Liver (tissue), 7 donors: ENCODE measurements at regions not wholly inside any gene's neighbourhood (a gene's known extent, or its start where the extent isn't known, plus 50 kb on each side); places are given as distances from the start of the nearest gene placed in this dataset.

Experiments used
- DNase-seq: peaks from one replicate; pipeline ENCODE4 v3.0.0-alpha.2; 2017; ENCODE audit warnings: low spot score
- H3K27ac ChIP-seq, 2 donors: one replicate each; pipeline ENCODE4 v1.7.0; 2013; ENCODE audit warnings: inconsistent platforms in 2 of 2, low read length in 2 of 2, control low read depth in 1 of 2, low read depth in 1 of 2, mild to moderate bottlenecking in 1 of 2
- H3K27me3 ChIP-seq, 4 donors: one replicate each; pipeline versions ENCODE4 v1.6.1 to v1.7.0; 2013; ENCODE audit warnings: low read length in 3 of 4, inconsistent platforms in 1 of 4, mild to moderate bottlenecking in 1 of 4, moderate library complexity in 1 of 4; ENCODE audit not compliant: control insufficient read depth in 4 of 4, insufficient read depth in 4 of 4
- H3K36me3 ChIP-seq, 4 donors: one replicate each; pipeline versions ENCODE4 v1.6.1 to v1.7.0; 2013; ENCODE audit warnings: low read length in 3 of 4, mild to moderate bottlenecking in 3 of 4, low read depth in 1 of 4, moderate library complexity in 1 of 4; ENCODE audit not compliant: control insufficient read depth in 4 of 4, insufficient read depth in 3 of 4
- H3K4me1 ChIP-seq, 4 donors: one replicate each; pipeline versions ENCODE4 v1.6.1 to v1.7.0; 2013; ENCODE audit warnings: low read length in 3 of 4, mild to moderate bottlenecking in 3 of 4, moderate library complexity in 1 of 4; ENCODE audit not compliant: control insufficient read depth in 4 of 4, insufficient read depth in 4 of 4
- H3K4me3 ChIP-seq, 3 donors: one replicate each; pipeline versions ENCODE4 v1.6.1 to v1.7.0; 2013; ENCODE audit warnings: low read length in 3 of 3, control low read depth in 1 of 3, low read depth in 1 of 3, mild to moderate bottlenecking in 1 of 3
- H3K9ac ChIP-seq, 2 donors: one replicate each; pipeline ENCODE4 v1.7.0; 2013; ENCODE audit warnings: low read length in 2 of 2, mild to moderate bottlenecking in 2 of 2, moderate library complexity in 2 of 2, control low read depth in 1 of 2, low read depth in 1 of 2
- H3K9me3 ChIP-seq, 4 donors: one replicate each; pipeline versions ENCODE4 v1.6.1 to v1.7.0; 2013; ENCODE audit warnings: low read length in 3 of 4; ENCODE audit not compliant: control insufficient read depth in 4 of 4
- EGR1 ChIP-seq, 2 donors: IDR thresholded peaks; 2 replicates each; pipeline ENCODE4 v1.6.1; 2016 to 2018; ENCODE audit warnings: antibody characterized with exemption in 2 of 2, low read depth in 2 of 2
- FOXA1 ChIP-seq: IDR thresholded peaks from 2 replicates; pipeline ENCODE4 v1.6.1; 2016; ENCODE audit warnings: antibody characterized with exemption
- GABPA ChIP-seq, 2 donors: IDR thresholded peaks in 1 of 2; conservative IDR thresholded peaks in 1 of 2; 2 replicates each; pipeline ENCODE4 v1.6.1; 2016; ENCODE audit warnings: antibody characterized with exemption in 2 of 2, mild to moderate bottlenecking in 1 of 2, moderate library complexity in 1 of 2
- HNF4G ChIP-seq: IDR thresholded peaks from 2 replicates; pipeline ENCODE4 v1.6.1; 2016; ENCODE audit warnings: antibody characterized with exemption
- JUND ChIP-seq, 2 donors: IDR thresholded peaks; 2 replicates each; pipeline ENCODE4 v1.6.1; 2016; ENCODE audit warnings: antibody characterized with exemption in 2 of 2
- MAX ChIP-seq: IDR thresholded peaks from 2 replicates; pipeline ENCODE4 v1.6.1; 2016; ENCODE audit warnings: antibody characterized with exemption
- REST ChIP-seq: IDR thresholded peaks from 2 replicates; pipeline ENCODE4 v1.6.1; 2016; ENCODE audit warnings: antibody characterized with exemption, mild to moderate bottlenecking
- RXRA ChIP-seq, 2 donors: IDR thresholded peaks; 2 replicates each; pipeline ENCODE4 v1.6.1; 2017 to 2018; ENCODE audit warnings: antibody characterized with exemption in 2 of 2, mild to moderate bottlenecking in 1 of 2
- YY1 ChIP-seq: IDR thresholded peaks from 2 replicates; pipeline ENCODE4 v1.6.1; 2016; ENCODE audit warnings: antibody characterized with exemption, mild to moderate bottlenecking
- ZBTB33 ChIP-seq: IDR thresholded peaks from 2 replicates; pipeline ENCODE4 v1.6.1; 2016; ENCODE audit warnings: antibody characterized with exemption
- WGBS: extraction: QIAGEN DNeasy Blood & Tissue Kit; methylation state at CpG from one replicate; pipeline ENCODE4 v1.1.7; 2013; 5-methylcytosine and 5-hydroxymethylcytosine counted together
- donor health status: healthy.
- donor health status: healthy.
- donor health status: healthy.
- donor health status: healthy.

GRCh38 chr1:101667761-101668160 lies 329.0 kb downstream of the OLFM3 start:
- no peak overlapping the region for H3K4me3 ChIP-seq
- WGBS: 59% methylated on average over 2 of the region's 2 CpGs
- no peaks in the 10 kb centered on the region for H3K36me3 ChIP-seq
- no peak for DNase-seq
- H3K4me1 ChIP-seq: no peaks in the 10 kb centered on the region
- no peaks in the 10 kb centered on the region for H3K27me3 ChIP-seq
- no peak overlapping the region for H3K27ac ChIP-seq
- no peak for TF ChIP-seq HNF4G
- TF ChIP-seq ZBTB33: no peak
- no peak for TF ChIP-seq GABPA (IDR thresholded peaks at IDR 0.05 in 1 of 2, conservative IDR thresholded peaks at IDR 0.05 in 1 of 2)
- no peak for TF ChIP-seq JUND (IDR thresholded peaks at IDR 0.05)
- TF ChIP-seq YY1: no peak
- no peak for TF ChIP-seq EGR1 (IDR thresholded peaks at IDR 0.05; ENCODE audit: low read depth in 2 of 2)
- no peak for TF ChIP-seq REST
- TF ChIP-seq FOXA1: no peak
- no peak for TF ChIP-seq MAX
- H3K9me3 ChIP-seq: peaks cover 0 to 5% (median under 1%) of the 10 kb centered on the region in 4 donors
- no peak overlapping the region for H3K9ac ChIP-seq

- H3K9me3 ChIP-seq: no peaks in the 10 kb centered on the region
- no peaks in the 10 kb centered on the region for H3K27me3 ChIP-seq
- H3K9ac ChIP-seq: no peak overlapping the region
- 83% methylated on average over 2 of the region's 2 CpGs for WGBS
- TF ChIP-seq ZBTB33: no peak
- no peak for TF ChIP-seq MAX
- no peak for TF ChIP-seq RXRA (IDR thresholded peaks at IDR 0.05)
- no peak for TF ChIP-seq GABPA (IDR thresholded peaks at IDR 0.05 in 1 of 2, conservative IDR thresholded peaks at IDR 0.05 in 1 of 2)
- no peaks in the 10 kb centered on the region for H3K36me3 ChIP-seq
- no peak for DNase-seq
- no peak overlapping the region for H3K27ac ChIP-seq
- no peaks in the 10 kb centered on the region for H3K4me1 ChIP-seq
- H3K4me3 ChIP-seq: no peak overlapping the region
Observed at GRCh38 chr1:101683136-101683535, 313.6 kb downstream of the OLFM3 start.
